DND-41 (cell line): ENCODE measurements at regions not wholly inside any gene's neighbourhood (a gene's known extent, or its start where the extent isn't known, plus 50 kb on each side); places are given as distances from the start of the nearest gene placed in this dataset.
"Not testable (repeated sequence)": the region's sequence is repeated elsewhere in the genome, so short reads cannot be mapped to it uniquely, and the experiment has no call there.

Experiments used
- ATAC-seq: fragments of 200-7000 bp; cut with Tn5 transposase; 3 replicates; pipeline ENCODE4 v1.9.1; 2021; ENCODE audit warnings: low read depth; ENCODE audit not compliant: insufficient read depth
- DNase-seq: peaks from one replicate; pipeline ENCODE4 v3.0.0-alpha.2; 2020
- H2AFZ ChIP-seq: 2 replicates; pipeline ENCODE4 v1.6.0; 2012; ENCODE audit warnings: low read depth, low read length
- H3K27ac ChIP-seq: 2 replicates; pipeline ENCODE4 v1.5.1; 2012; ENCODE audit warnings: low read length, inconsistent platforms
- H3K27me3 ChIP-seq: fragments of 200-600 bp; sonication (generic); 2 replicates; pipeline ENCODE4 v1.6.0; 2012; ENCODE audit warnings: low read length, mild to moderate bottlenecking, inconsistent platforms; ENCODE audit not compliant: insufficient read depth, poor library complexity
- H3K36me3 ChIP-seq: 2 replicates; pipeline ENCODE4 v1.5.1; 2012; ENCODE audit warnings: low read length, inconsistent platforms; ENCODE audit not compliant: insufficient read depth
- H3K4me1 ChIP-seq: 2 replicates; pipeline ENCODE4 v1.5.1; 2012; ENCODE audit warnings: mild to moderate bottlenecking, low read length; ENCODE audit not compliant: insufficient read depth
- H3K4me2 ChIP-seq: 2 replicates; pipeline ENCODE4 v1.6.0; 2012; ENCODE audit warnings: mild to moderate bottlenecking, moderate library complexity, low read length, inconsistent platforms; ENCODE audit not compliant: insufficient read depth
- H3K4me3 ChIP-seq, 2 experiments: fragments of 200-600 bp in 1 of 2; shearing (Covaris generic) in 1 of 2; 2 replicates each; pipeline ENCODE4 v1.5.1; 2012 to 2016; ENCODE audit warnings: inconsistent platforms in 2 of 2, low read length in 2 of 2, mild to moderate bottlenecking in 2 of 2, low read depth in 1 of 2, moderate library complexity in 1 of 2
- H3K79me2 ChIP-seq: 2 replicates; pipeline ENCODE4 v1.6.0; 2012; ENCODE audit warnings: low read length, inconsistent platforms; ENCODE audit not compliant: insufficient read depth
- H3K9ac ChIP-seq: 2 replicates; pipeline ENCODE4 v1.6.0; 2012; ENCODE audit warnings: low read depth, mild to moderate bottlenecking, inconsistent platforms, low read length, moderate library complexity
- H3K9me3 ChIP-seq: 2 replicates; pipeline ENCODE4 v1.5.1; 2012; ENCODE audit warnings: low read length, moderate library complexity, mild to moderate bottlenecking, inconsistent platforms; ENCODE audit not compliant: insufficient read depth, severe bottlenecking
- H4K20me1 ChIP-seq: 2 replicates; pipeline ENCODE4 v1.6.0; 2012; ENCODE audit warnings: low read length; ENCODE audit not compliant: insufficient read depth
- CTCF ChIP-seq: IDR thresholded peaks from 2 replicates; pipeline ENCODE4 v1.5.1; 2012; ENCODE audit warnings: borderline replicate concordance, low read length, moderate library complexity, mild to moderate bottlenecking; ENCODE audit not compliant: poor library complexity, severe bottlenecking; ENCODE audit errors: extremely low read depth
- EZH2 ChIP-seq: IDR thresholded peaks from 3 replicates; pipeline ENCODE4 v1.6.1; 2012; ENCODE audit warnings: borderline replicate concordance, low read depth, mild to moderate bottlenecking, moderate library complexity, low read length, inconsistent platforms; ENCODE audit not compliant: severe bottlenecking

GRCh38 chr4:63211375-63211774 is 1197.9 kb downstream of the TECRL start:
- no peaks in the 10 kb centered on the region for H3K4me1 ChIP-seq
- DNase-seq: no peak
- no peaks in the 10 kb centered on the region for H3K27me3 ChIP-seq
- H3K4me3 ChIP-seq: no peak overlapping the region
- no peak overlapping the region for H3K9ac ChIP-seq
- no peaks in the 10 kb centered on the region for H3K79me2 ChIP-seq
- no peak for ATAC-seq
- TF ChIP-seq EZH2: no peak
- H3K4me2 ChIP-seq: no peak overlapping the region
- H3K9me3 ChIP-seq: no peaks in the 10 kb centered on the region
- no peak overlapping the region for H2AFZ ChIP-seq
- H4K20me1 ChIP-seq: no peaks in the 10 kb centered on the region
- no peak overlapping the region for H3K27ac ChIP-seq
- no peaks in the 10 kb centered on the region for H3K36me3 ChIP-seq

DNA sequence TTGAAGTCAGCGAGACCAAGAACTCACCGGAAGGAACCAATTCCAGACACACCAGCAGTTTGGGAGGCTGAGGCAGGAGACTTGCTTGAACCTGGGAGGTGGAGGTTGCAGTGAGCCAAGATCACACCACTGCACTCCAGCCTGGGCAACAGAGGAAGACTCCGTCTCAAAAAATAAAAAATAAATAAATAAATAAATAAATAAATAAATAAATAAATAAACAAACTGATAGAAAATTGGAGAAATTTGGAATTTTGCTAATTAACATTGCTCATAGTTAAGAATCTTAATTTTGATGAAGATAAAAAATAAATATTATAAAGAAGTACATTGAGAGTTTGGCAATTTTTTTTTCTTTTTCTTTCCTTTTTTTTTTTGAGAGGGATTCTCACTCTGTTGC is 1216.2 kb downstream of the TECRL start:
- H3K4me2 ChIP-seq, H3K27me3 ChIP-seq, H3K9me3 ChIP-seq, H3K79me2 ChIP-seq, H3K27ac ChIP-seq, H3K9ac ChIP-seq, H3K4me3 ChIP-seq, ATAC-seq, H2AFZ ChIP-seq, H3K4me1 ChIP-seq, H4K20me1 ChIP-seq, DNase-seq, H3K36me3 ChIP-seq: not testable (repeated sequence)

DNA sequence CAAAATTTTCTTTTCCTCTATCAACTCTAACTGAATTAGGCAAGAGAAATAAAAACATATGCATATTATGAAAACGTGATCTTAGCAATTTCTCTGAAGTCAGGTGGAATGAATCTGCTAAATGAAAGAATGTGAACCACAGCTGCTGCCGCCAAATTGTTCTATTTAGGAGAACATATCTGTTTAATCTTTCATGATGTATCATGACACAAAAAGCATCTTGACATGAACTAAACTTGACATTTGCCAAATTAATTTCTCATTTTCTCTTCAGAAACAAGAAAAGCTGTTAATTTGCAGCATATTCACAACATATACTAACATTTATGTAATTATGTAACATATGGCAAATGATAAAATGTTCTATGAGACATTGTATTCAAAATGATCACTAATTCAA is 1237.9 kb downstream of the TECRL start:
- Histone ChIP-seq H3K9ac (no peak overlapping the region), H2AFZ (no peak overlapping the region), H4K20me1 (no peaks in the 10 kb centered on the region), H3K4me3 (no peak overlapping the region), H3K9me3 (no peaks in the 10 kb centered on the region), H3K4me2 (no peak overlapping the region), H3K4me1 (no peaks in the 10 kb centered on the region), H3K79me2 (no peaks in the 10 kb centered on the region), H3K27me3 (no peaks in the 10 kb centered on the region), H3K27ac (no peak overlapping the region), H3K36me3 (no peaks in the 10 kb centered on the region)
- ATAC-seq: no peak
- TF ChIP-seq EZH2 (no peak), CTCF (no peak)
- DNase-seq: no peak

DNA sequence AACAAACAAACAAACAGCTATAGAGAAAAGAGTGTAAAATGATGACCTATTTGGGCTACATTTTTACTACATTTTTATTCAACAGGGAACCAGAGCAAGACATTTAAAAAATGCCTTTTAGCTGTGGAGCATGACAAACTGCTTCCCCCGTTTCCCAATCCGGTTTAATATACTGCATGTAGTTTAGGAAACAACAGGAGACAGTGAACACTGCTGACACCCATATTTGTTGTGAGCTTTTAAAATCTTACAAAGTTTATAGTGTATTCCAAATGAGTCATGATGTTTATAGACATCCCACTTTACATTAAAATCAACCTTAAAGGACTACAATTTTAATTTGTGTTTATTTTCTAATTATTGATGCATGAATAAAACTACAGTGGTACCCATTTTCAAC is 1238.3 kb downstream of the TECRL start:
- TF ChIP-seq CTCF: no peak
- TF ChIP-seq EZH2: no peak
- no peaks in the 10 kb centered on the region for H3K27me3 ChIP-seq
- H3K9me3 ChIP-seq: no peaks in the 10 kb centered on the region
- no peak overlapping the region for H3K9ac ChIP-seq
- H3K4me2 ChIP-seq: no peak overlapping the region
- H3K4me1 ChIP-seq: no peaks in the 10 kb centered on the region
- H3K36me3 ChIP-seq: no peaks in the 10 kb centered on the region
- DNase-seq: no peak
- H4K20me1 ChIP-seq: no peaks in the 10 kb centered on the region
- ATAC-seq: no peak
- no peak overlapping the region for H2AFZ ChIP-seq
- no peak overlapping the region for H3K27ac ChIP-seq
- no peaks in the 10 kb centered on the region for H3K79me2 ChIP-seq
- H3K4me3 ChIP-seq: no peak overlapping the region
